GM19238 (cell line): ENCODE measurements at regions not wholly inside any gene's neighbourhood (a gene's known extent, or its start where the extent isn't known, plus 50 kb on each side); places are given as distances from the start of the nearest gene placed in this dataset.
A peak's percentile ranks its signal among the peaks of the same experiment; 100 is the strongest.

Source experiments
- DNase-seq: peaks from one replicate; pipeline ENCODE4 v3.0.0; 2011; ENCODE audit warnings: low spot score; ENCODE audit not compliant: insufficient read length

DNA sequence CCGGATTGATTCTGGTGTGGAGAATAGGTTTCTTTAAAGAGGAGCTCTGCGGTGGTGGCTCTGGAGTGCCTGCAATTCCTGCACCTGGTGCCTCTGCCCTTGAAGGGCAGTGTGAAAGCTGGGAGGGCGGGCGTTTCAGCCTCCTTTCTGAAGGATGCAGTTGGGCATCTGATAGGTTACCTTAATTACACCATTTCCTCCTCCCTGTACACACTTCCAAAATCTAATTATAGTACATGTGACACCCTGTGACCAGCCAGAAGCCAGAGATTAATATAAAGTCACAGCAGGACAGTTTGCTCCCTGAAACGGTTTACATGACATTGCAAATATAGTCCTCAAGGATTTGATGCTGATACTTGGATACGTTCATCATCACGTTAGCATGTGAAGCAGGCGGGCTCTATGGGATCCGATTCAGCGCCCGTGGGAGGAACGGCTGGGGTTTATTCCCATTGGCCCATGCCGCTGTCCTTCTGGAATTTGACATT, 548.2 kb downstream of the QKI start:
- DNase-seq = no peak

DNA sequence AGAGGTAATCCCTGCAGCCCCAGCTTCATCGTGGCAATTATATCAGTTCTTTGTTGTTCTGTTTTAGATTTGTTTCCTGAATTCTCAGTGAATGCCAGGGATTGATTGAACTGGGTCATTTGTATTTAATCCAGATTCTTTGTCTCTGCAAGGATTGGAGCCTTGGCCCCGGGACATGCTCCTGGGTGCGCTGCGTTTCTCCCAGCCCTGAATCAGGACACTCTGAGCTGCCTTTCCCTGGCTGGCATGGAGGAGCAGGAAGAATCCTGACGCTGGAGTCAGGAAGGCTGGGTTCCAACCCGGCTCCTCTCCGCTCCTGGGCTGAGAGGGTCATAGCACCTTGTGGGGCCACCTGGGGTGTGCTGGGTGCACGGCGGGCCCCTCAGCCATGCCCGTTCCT, 545.6 kb downstream of the QKI start:
- no peak for DNase-seq

DNA sequence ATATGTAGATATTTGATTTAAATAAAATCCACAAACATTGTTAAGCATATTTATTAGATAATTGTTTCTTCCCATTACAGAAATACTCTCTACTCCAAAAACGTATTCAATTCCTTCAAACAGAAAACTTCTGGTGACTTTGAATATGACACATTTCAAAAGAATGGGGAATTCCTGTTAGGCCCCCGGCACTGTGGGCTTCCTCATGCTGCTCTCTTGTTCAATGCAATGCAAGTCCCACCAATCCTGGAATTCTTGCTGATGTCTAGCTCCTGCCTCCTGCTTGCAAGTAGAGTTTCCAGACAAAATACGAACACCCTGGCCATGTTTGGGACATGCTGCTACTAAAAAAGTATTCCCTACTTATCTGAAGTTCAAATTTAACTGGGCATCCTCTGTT, 544.1 kb downstream of the QKI start:
- DNase-seq = no peak

DNA sequence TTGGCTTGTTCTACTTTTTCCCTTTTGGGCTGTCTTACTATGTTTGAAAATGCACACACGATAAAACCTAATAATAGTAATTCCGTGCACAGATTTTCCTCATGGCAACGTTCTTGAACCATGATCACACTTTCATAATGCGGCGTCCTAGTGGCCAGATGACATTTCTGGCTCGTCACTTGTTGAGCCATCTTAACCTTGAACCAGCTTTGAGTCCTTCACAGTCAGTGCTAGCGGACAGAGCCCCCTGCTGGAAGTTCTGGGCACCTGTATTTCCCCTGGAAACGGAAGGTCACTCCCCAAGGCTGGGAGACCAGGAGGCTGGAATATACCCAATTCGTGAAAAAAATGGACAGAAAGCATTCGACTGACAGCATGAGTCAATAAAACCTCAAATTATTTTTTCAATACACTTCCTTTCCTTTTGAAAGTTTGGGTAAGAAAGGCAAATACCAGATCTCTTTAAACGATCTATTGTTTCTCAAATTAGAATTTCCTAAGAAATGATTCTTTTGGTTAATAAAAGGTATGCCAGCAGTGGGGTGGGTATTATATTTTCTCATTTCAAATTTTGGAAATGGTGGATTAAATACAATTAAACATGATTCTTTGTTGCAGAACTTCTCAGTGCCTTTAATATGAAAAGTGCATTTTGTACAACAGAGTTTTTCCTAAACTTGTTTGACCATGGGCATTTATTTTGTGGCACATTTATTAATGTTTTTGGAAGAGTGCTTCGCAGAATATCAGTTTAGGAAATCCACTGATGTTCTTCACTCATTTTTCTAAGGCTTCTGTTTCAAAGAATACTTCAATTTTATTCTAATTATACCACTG, 542.3 kb downstream of the QKI start:
- peak; percentile 70 for DNase-seq

DNA sequence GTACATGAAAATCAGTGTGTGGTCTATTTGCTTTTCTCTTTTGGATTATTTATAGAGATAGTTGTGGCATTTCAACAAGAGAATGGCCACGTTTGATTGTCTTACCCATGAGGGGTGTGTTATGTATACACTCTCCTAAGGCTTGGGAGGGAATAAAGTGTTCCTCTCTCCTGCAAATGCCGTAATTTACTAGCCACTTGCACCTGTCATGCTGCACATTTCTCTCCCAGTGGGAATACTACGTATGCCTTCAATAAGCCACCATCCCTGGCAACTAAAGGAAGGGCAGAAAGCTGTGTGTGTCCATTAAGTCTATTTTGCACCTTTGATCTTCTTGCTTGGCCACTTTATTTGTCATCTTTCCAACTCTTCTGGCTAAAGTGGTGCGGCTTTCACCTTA, 541.2 kb downstream of the QKI start:
- DNase-seq = no peak

DNA sequence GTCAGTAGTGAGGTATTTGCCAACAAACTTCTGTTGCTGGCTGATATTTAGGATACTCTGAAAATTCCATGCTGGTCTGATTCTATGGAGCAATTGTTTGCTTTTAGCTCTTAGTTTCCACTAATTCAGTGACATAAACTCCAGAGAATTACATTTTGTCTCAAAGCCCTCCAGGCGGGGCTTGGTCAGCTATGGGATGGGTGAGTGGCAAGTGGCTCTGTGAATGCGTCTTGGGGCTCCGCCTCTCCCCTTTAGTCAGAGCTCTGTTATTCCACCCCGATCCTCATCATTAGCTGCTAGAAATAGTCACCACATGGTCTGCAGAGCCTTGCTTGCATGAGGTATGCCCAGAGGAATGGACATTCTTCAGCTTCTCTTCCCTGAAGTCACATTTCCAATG, 540.6 kb downstream of the QKI start:
- no peak for DNase-seq

DNA sequence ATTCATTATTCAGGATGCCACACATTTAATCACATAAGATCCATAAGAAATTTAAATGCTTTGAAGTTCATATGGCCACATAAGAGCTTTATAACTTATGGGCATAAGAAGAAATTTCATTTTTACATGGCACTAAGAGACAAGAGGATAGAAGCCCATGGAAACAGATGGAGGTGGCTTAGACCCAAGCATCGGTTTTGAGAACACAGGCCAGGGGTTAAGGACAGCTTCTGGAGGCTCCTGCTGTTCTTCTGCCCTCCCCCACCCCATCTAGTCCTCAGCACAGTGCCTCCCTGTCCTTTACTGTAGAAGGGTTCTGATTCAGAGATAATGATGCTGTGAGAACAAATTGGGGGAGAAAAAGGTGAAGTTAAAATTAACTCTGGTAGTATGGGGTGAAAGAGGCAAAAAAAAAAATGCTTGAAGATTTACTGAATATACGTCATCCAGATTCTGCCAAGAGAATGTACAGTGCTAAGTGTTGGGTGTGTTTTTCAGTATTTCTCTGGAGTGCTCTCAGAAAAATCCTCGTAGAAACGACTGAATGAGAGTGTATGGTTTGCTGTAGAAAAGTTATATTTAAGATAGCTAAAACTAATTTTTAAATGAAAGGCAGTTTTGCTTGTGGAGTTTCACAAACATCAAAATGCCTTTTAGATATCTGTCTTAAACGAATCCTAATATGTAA, 539.7 kb downstream of the QKI start:
- DNase-seq = no peak

DNA sequence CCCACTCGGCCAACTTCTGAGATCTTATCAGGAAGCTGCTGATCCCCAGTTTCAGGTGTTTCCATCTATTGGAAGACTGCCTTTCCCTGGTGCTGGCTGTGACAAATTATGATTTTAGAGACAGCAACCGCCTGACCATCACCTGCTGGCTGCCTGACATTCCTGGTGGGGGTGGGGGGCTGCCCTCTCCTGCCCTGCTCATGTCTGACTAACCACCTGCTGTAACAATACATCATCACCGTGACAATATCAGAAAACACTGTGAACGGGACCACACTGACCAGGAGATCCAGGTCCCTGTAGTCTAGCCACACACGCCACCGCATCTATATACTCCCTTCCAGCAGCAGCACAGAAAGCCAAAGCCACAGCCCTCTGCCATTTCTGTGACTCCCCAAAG, 537.5 kb downstream of the QKI start:
- DNase-seq = no peak

DNA sequence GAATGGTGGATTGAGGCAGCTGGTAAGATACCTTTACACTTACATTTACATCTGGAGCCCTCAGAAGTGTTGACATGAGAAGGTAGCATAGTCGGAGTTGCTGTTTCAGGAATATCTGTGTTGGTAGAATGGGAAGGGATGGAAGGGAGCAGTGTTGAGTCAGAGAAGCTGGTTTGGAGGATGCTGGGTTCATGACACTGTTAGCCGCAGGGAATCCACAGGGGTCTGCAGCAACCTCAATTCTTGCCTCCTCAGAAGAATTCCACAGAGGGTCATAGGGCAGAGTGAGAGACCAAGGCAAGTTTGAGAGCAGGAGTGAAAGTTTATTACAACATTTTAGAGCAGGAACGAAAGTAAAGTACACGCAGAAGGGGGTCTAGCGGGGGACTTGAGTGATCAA, 536.8 kb downstream of the QKI start:
- DNase-seq = no peak

DNA sequence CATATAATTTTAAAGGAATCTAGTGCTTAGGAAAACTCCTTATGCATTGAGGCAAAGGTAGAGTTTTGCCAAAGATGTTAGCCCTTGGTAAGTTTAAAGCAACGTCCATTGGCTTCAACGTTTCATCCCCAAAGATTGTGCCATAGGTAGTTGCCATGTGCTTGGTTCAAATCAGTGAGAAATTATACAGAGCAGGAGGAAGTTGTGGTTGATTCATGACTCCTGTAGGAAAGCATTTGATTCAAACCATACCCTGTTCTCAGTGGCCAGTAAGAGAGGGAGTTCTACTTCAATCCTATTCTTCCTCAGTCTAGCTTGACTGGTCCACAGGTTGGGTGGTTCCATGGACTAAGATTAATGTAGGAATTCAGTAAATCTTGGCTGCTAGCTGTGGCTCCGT, 535.6 kb downstream of the QKI start:
- no peak for DNase-seq

DNA sequence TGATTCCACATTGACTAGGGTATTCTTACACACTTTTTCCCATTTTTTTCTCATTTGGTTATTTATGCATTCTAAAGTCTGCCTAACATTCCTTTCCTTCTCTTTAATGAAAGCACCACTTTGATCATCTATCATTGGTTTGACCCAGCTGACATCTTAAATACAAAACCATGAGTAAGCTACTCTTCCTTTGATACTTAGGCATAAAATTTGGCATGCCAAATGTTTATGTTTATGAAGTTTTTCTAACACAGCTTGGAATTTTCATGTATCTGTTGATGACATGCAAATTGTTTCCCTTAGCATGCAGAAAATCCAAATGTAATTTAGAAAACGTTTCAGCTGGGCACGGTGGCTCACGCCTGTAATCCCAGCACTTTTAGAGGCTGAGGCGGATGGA, 534.9 kb downstream of the QKI start:
- DNase-seq = no peak

DNA sequence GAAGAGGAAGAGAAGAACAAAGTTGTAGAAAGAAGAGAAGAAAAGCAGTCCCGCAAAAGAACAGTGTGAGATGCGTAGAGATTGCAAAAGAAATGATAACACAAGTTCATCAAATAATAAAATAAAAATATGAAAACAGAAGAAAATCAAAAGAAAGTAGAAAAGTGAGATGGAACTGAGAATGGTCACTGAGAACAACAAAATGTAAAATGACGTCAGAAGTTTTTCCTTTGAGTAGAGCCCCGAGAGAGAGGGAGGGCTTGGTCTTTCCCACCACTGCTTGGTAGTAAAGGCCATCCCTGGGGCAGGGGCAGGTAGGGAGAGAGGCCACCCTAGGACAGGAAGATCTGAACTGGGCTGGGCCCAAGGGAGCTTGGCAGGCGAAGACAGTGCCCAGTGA, 533.7 kb downstream of the QKI start:
- DNase-seq = no peak

DNA sequence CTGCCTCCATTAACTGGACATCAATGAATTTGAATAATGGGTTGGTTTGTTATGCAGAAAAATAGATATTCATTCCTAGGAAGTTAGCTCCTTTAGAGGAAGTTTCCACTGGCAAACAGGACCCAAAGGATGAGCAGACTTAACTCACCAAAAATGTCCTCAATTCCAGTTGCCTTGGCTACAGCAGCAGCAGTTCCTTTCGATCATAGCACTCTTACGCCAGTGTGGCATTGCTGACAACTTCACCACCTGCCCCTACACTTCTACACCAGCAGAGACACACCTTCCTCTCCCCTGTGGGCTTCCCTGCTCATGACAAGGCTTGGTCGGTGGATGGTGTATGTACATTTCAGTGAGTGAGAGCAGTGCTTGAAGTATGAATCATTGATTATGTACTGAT, 532.8 kb downstream of the QKI start:
- DNase-seq = no peak

DNA sequence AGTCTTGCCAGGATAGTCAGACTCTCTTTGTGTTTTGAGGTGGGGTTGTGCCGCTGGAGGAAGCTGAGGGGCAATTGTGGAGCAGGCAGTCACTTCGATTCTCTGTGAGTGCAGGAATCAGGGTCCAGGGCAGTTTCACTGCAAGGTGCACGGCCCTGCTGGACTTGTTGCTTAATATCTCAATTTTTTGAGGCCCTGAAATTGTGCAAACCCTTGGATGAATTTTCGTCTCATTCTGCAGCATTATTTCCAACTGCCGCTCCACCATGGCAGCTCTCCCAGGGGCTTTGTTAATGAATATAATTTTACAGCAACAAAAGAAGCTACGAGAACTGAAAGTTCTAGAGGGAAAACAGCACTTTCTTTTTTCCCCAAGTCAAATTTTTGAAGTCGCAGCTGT, 531.9 kb downstream of the QKI start:
- DNase-seq = no peak

DNA sequence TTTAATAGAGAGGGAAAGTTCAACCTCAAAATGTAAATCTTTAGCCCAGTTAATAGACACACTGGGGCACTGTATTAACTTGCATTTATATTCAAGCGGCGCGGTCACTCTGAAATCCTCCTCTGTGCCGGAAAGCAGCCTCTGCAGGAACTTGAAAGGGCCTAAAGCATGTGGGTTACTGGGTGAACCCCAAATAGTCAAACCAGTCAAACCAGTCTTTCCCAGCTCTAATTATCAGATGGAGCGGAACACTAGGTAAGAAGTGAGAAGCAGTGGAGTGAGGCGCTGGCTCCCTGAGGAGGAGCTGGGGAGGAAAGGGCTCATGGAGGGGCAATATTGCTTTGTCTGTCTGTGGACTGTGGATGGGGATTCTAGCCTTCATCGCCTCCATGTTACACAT, 531.3 kb downstream of the QKI start:
- DNase-seq = no peak

DNA sequence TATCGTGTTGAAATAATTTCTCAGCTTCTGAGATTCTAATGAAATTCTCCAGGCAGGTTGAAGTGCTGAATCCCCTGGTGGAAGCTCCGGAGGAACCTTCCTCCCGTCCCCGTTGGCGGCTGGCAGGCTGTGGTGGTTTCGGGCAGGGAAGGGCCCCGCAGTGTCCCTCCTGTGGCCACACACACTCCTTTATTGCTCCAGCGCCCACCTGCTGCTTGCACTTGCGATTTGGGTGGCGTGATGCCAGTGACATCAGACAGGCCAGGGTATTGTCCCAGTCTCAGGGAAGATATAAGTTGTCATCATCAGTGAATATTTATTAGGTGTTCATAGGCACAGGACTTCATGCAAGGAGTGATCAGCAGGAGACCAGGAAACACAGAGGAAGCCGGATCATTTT, 530.4 kb downstream of the QKI start:
- no peak for DNase-seq

DNA sequence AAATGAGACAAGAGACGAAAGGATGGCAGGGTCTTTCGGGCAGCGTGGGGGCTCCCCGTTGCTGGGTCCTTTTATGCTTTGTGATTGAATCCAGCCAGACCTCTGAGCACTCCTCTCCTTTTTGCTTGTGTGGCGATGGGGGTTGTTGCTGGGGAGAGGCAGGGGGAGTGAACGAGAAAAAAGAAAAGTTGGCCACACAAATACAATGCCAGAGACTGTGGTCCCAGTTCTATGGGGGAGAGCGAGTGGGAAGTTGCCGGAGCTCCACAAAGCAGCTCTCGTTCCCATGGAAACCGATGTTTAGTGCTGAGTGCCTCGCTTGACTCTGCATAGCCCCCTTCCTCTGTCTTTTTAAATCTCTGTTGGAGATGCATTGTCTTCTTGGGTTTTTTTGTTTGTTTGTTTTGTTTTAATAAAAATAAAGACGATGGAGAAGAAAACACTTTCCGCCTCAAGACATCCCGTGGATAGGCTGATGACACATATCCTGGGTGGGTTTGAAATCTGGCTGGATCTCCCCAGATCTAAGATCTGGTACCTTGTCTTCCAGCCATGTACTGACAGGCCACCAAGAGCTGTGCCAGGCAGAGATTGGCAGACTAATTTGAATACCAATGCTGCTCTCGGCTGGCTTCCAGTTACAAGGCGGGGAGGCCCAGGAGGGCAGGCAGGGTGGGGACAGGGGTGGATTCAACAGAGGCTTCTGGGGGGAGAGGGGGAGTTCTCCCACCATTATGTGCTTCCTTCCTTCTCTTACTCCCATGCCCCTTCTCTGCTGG, 529.3 kb downstream of the QKI start:
- no peak for DNase-seq

DNA sequence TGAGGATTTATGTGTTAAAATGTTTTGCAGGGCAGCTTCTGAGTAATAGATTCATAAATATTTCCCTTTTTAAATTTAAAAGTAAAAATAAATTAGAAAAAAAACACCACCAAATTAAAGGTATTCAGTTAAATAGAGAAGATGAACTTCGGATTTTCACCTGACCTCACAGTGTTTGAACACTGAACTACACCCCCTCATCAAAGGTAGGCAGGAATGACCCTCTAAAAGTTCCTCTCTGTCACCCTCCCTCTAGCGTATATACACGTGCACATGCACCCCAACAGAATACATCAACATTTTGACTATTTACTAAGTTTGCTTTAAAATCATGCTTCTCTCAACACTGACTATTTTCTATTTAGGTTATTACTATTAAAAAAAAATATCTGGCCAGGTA, 528.3 kb downstream of the QKI start:
- DNase-seq = no peak

DNA sequence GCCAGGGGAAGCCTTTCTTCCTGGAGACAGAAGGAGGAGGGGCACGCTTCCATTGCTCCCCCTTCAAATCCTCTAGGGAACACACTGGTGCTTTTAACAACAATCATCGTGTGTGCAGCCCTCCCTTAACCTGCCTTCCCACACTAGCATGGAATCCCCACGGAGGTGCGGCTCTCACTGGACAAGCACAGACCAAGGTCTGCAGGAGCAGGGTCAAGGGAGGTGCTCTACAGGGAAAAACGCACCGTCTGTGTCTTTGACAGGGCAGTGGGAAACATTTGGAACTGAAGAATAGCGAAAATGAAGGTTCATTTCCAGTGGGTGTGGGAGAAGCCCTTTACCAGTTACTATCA, 527.1 kb downstream of the QKI start:
- no peak for DNase-seq

DNA sequence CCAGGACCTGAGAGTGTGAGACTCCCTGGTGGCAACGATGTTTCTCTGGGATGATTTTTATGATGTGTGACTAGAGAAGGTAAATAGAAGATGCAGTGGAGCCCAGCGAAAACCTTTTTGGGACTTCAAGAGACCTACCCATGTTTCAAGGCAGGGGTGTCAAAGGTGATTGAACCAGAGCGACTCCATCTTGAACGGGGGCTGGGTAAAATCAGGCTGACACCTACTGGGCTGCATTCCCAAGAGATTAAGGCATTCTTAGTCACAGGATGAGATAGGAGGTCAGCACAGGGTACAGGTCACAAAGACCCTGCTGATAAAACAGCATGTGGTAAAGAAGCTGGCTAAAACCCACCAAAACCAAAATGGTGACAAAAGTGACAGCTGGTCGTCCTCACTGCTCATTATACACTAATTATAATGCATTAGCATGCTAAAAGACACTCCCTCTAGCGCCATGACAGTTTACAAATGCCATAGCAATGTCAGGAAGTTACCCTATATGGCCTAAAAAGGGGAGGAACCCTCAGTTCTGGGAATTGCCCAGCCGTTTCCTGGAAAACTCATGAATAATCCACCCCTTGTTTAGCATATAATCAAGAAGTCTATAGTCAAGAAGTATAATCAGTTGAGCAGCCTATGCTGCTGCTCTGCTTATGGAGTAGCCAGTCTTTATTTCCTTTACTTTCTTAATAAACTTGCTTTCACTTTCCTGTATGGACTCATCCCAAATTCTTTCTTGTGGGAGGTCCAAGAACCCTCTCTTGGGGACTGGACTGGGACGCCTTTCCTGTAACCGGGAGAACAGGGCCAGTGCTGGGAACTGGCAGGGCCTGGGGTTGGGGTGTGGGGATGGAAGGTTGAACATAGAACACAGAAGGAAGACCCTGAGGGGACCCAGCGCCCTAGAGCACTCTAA, 526.4 kb downstream of the QKI start:
- DNase-seq = no peak

DNA sequence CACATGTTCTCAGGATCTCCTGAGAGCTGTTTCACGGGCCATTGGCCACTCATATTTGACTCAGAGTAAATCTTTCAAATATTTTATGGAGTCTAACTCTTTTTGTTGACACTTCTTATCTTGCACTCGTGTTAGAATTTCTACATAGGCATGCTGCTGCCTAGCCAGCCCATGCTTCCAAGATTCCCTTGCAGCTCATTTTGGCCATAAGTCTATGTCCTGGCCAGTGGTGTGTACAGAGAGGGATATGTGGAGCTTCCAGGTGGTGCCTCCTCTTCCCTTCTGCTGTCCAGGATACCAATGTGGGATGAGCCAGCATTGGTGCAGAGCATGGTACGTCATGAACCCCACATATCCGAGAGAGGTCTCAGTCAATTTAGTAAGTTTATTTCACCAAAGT, 522.6 kb downstream of the QKI start:
- DNase-seq = no peak
